ENCODE measurements at regions not wholly inside any gene's neighbourhood (a gene's known extent, or its start where the extent isn't known, plus 50 kb on each side); places are given as distances from the start of the nearest gene placed in this dataset.

GRCh38 chr3:69605867-69606266 lies 133.4 kb upstream of the MITF start:
- no peak for TF ChIP-seq CTCF (IDR thresholded peaks at IDR 0.05)
- TF ChIP-seq POLR2A (IDR thresholded peaks at IDR 0.05), result no peak
- no peak for TF ChIP-seq EP300 (IDR thresholded peaks at IDR 0.05)
- no peak for TF ChIP-seq POLR2AphosphoS5 (IDR thresholded peaks at IDR 0.05)
